ENCODE measurements at regions not wholly inside any gene's neighbourhood (a gene's known extent, or its start where the extent isn't known, plus 50 kb on each side); places are given as distances from the start of the nearest gene placed in this dataset.

GRCh38 chrX:15988661-15989603, 134.3 kb upstream of the AP1S2 start:
- intact Hi-C loops (cut with DNase I; ENCODE audit: low total_unique reads) (no loop called here), in situ Hi-C loops (cut with MboI; ENCODE audit: low sequenced_read_pairs in 4 of 4) (no loop called here)
- Histone ChIP-seq H3K36me3 (no peaks in the 10 kb centered on the region), H3K9me3 (no peaks in the 10 kb centered on the region), H3K4me3 (peak overlapping the region in 1 of 4 donors; percentile 17), H3K4me1 (no peaks in the 10 kb centered on the region), H3K27me3 (peaks cover 0 to 5% (median 0%) of the 10 kb centered on the region in 3 donors), H3K27ac (peak overlapping the region; percentile 1 to 63 (median 48))
- DNase-seq (no peak), ATAC-seq (peak in 1 of 2 donors; percentile 68)
- TF ChIP-seq CTCF (IDR thresholded peaks at IDR 0.05 in 4 of 5, conservative IDR thresholded peaks at IDR 0.05 in 1 of 5), result no peak
- TF ChIP-seq POLR2A (IDR thresholded peaks at IDR 0.05), result no peak

- H3K27ac ChIP-seq, result no peak overlapping the region
- no peaks in the 10 kb centered on the region for H3K36me3 ChIP-seq
- no peak for TF ChIP-seq POLR2A (IDR thresholded peaks at IDR 0.05)
- TF ChIP-seq CTCF (IDR thresholded peaks at IDR 0.05 in 4 of 5, conservative IDR thresholded peaks at IDR 0.05 in 1 of 5), result no peak
- no peak for ATAC-seq
- no peaks in the 10 kb centered on the region for H3K9me3 ChIP-seq
- H3K4me3 ChIP-seq, result no peak overlapping the region
- DNase-seq, result no peak
- in situ Hi-C loops (cut with MboI; ENCODE audit: low sequenced_read_pairs in 4 of 4) (no loop called here), intact Hi-C loops (cut with DNase I; ENCODE audit: low total_unique reads) (no loop called here)
- no peaks in the 10 kb centered on the region for H3K27me3 ChIP-seq
- H3K4me1 ChIP-seq, result no peaks in the 10 kb centered on the region
These were observed 131.3 kb upstream of the AP1S2 start for GRCh38 chrX:15985937-15986336.

GRCh38 chrX:15983034-15983433, 128.4 kb upstream of the AP1S2 start:
- TF ChIP-seq CTCF (IDR thresholded peaks at IDR 0.05 in 4 of 5, conservative IDR thresholded peaks at IDR 0.05 in 1 of 5) (no peak), POLR2A (IDR thresholded peaks at IDR 0.05) (no peak)
- in situ Hi-C loops (cut with MboI; ENCODE audit: low sequenced_read_pairs in 4 of 4) (no loop called here), intact Hi-C loops (cut with DNase I; ENCODE audit: low total_unique reads) (no loop called here)
- H3K27ac ChIP-seq, result no peak overlapping the region
- no peaks in the 10 kb centered on the region for H3K36me3 ChIP-seq
- H3K4me1 ChIP-seq, result no peaks in the 10 kb centered on the region
- H3K4me3 ChIP-seq, result no peak overlapping the region
- ATAC-seq (no peak), DNase-seq (no peak)
- H3K27me3 ChIP-seq, result no peaks in the 10 kb centered on the region
- H3K9me3 ChIP-seq, result no peaks in the 10 kb centered on the region

- DNase-seq (no peak), ATAC-seq (no peak)
- no peak for TF ChIP-seq POLR2A (IDR thresholded peaks at IDR 0.05)
- no peak for TF ChIP-seq CTCF (IDR thresholded peaks at IDR 0.05 in 4 of 5, conservative IDR thresholded peaks at IDR 0.05 in 1 of 5)
- H3K4me1 ChIP-seq, result no peaks in the 10 kb centered on the region
- no peaks in the 10 kb centered on the region for H3K27me3 ChIP-seq
- H3K9me3 ChIP-seq, result no peaks in the 10 kb centered on the region
- H3K27ac ChIP-seq, result no peak overlapping the region
- in situ Hi-C loops (cut with MboI; ENCODE audit: low sequenced_read_pairs in 4 of 4), result no loop called here
- intact Hi-C loops (cut with DNase I; ENCODE audit: low total_unique reads), result loop anchor here (10.0 kb wide), 1 partner anchor 123 kb away; the partner anchor contains the start of gene AP1S2
- H3K36me3 ChIP-seq, result no peaks in the 10 kb centered on the region
- H3K4me3 ChIP-seq, result no peak overlapping the region
These were observed 123.0 kb upstream of the AP1S2 start for GRCh38 chrX:15977644-15978043.

Data from gastrocnemius medialis (tissue), 4 donors.